Duodenal mucosa (tissue), 2 donors: ENCODE measurements at regions not wholly inside any gene's neighbourhood (a gene's known extent, or its start where the extent isn't known, plus 50 kb on each side); places are given as distances from the start of the nearest gene placed in this dataset.

Source experiments
- H3K27ac ChIP-seq: one replicate; pipeline ENCODE4 v1.7.0; 2013; ENCODE audit warnings: low read depth, low read length
- H3K27me3 ChIP-seq, 2 donors: one replicate each; pipeline ENCODE4 v1.7.0; 2013; ENCODE audit warnings: low read length in 2 of 2, control low read depth in 1 of 2; ENCODE audit not compliant: insufficient read depth in 2 of 2, control insufficient read depth in 1 of 2
- H3K36me3 ChIP-seq, 2 donors: one replicate each; pipeline ENCODE4 v1.7.0; 2013; ENCODE audit warnings: low read length in 2 of 2, control low read depth in 1 of 2; ENCODE audit not compliant: insufficient read depth in 2 of 2, control insufficient read depth in 1 of 2
- H3K4me1 ChIP-seq, 2 donors: one replicate each; pipeline ENCODE4 v1.7.0; 2013; ENCODE audit warnings: low read length in 2 of 2, control low read depth in 1 of 2; ENCODE audit not compliant: insufficient read depth in 2 of 2, control insufficient read depth in 1 of 2
- H3K4me3 ChIP-seq, 2 donors: one replicate each; pipeline ENCODE4 v1.7.0; 2013; ENCODE audit warnings: low read length in 2 of 2, low read depth in 1 of 2
- H3K9ac ChIP-seq, 2 donors: one replicate each; pipeline ENCODE4 v1.7.0; 2013; ENCODE audit warnings: low read length in 2 of 2, low read depth in 1 of 2
- H3K9me3 ChIP-seq, 2 donors: one replicate each; pipeline ENCODE4 v1.7.0; 2013; ENCODE audit warnings: low read length in 2 of 2, control low read depth in 1 of 2; ENCODE audit not compliant: control insufficient read depth in 1 of 2

- Histone ChIP-seq H3K9ac (no peak overlapping the region), H3K9me3 (peaks cover 0 to 7% of the 10 kb centered on the region in 2 donors), H3K36me3 (no peaks in the 10 kb centered on the region), H3K4me1 (no peaks in the 10 kb centered on the region), H3K4me3 (no peak overlapping the region), H3K27ac (no peak overlapping the region), H3K27me3 (no peaks in the 10 kb centered on the region)
These were observed 577.1 kb downstream of the ANKRD50 start for GRCh38 chr4:124135409-124135813.

- Histone ChIP-seq H3K27me3 (no peaks in the 10 kb centered on the region), H3K36me3 (no peaks in the 10 kb centered on the region), H3K9me3 (no peaks in the 10 kb centered on the region), H3K9ac (no peak overlapping the region), H3K27ac (no peak overlapping the region), H3K4me3 (no peak overlapping the region), H3K4me1 (no peaks in the 10 kb centered on the region)
These were observed 573.5 kb downstream of the ANKRD50 start for GRCh38 chr4:124139044-124139443.

GRCh38 chr4:124143632-124144031, 568.9 kb downstream of the ANKRD50 start:
- no peaks in the 10 kb centered on the region for H3K4me1 ChIP-seq
- H3K36me3 ChIP-seq = no peaks in the 10 kb centered on the region
- H3K27me3 ChIP-seq = no peaks in the 10 kb centered on the region
- no peak overlapping the region for H3K27ac ChIP-seq
- no peak overlapping the region for H3K9ac ChIP-seq
- H3K4me3 ChIP-seq = no peak overlapping the region
- no peaks in the 10 kb centered on the region for H3K9me3 ChIP-seq

- no peak overlapping the region for H3K9ac ChIP-seq
- no peaks in the 10 kb centered on the region for H3K36me3 ChIP-seq
- no peaks in the 10 kb centered on the region for H3K9me3 ChIP-seq
- no peak overlapping the region for H3K4me3 ChIP-seq
- H3K27ac ChIP-seq = no peak overlapping the region
- H3K27me3 ChIP-seq = no peaks in the 10 kb centered on the region
- H3K4me1 ChIP-seq = no peaks in the 10 kb centered on the region
These were observed 568.3 kb downstream of the ANKRD50 start for GRCh38 chr4:124144238-124144654.

- Histone ChIP-seq H3K9me3 (no peaks in the 10 kb centered on the region), H3K4me1 (no peaks in the 10 kb centered on the region), H3K9ac (no peak overlapping the region), H3K4me3 (no peak overlapping the region), H3K27me3 (no peaks in the 10 kb centered on the region), H3K27ac (no peak overlapping the region), H3K36me3 (no peaks in the 10 kb centered on the region)
These were observed 566.5 kb downstream of the ANKRD50 start for GRCh38 chr4:124146068-124146467.

GRCh38 chr4:124151031-124151430, 561.5 kb downstream of the ANKRD50 start:
- Histone ChIP-seq H3K4me3 (no peak overlapping the region), H3K9ac (no peak overlapping the region), H3K36me3 (no peaks in the 10 kb centered on the region), H3K4me1 (no peaks in the 10 kb centered on the region), H3K9me3 (no peaks in the 10 kb centered on the region), H3K27me3 (no peaks in the 10 kb centered on the region), H3K27ac (no peak overlapping the region)

GRCh38 chr4:124152132-124152531, 560.4 kb downstream of the ANKRD50 start:
- Histone ChIP-seq H3K4me3 (no peak overlapping the region), H3K27me3 (no peaks in the 10 kb centered on the region), H3K36me3 (no peaks in the 10 kb centered on the region), H3K9me3 (no peaks in the 10 kb centered on the region), H3K4me1 (no peaks in the 10 kb centered on the region), H3K27ac (no peak overlapping the region), H3K9ac (no peak overlapping the region)

- H3K36me3 ChIP-seq = no peaks in the 10 kb centered on the region
- no peak overlapping the region for H3K27ac ChIP-seq
- no peak overlapping the region for H3K4me3 ChIP-seq
- H3K27me3 ChIP-seq = no peaks in the 10 kb centered on the region
- H3K9ac ChIP-seq = no peak overlapping the region
- H3K9me3 ChIP-seq = no peaks in the 10 kb centered on the region
- H3K4me1 ChIP-seq = no peaks in the 10 kb centered on the region
These were observed 557.3 kb downstream of the ANKRD50 start for GRCh38 chr4:124155239-124155638.

- no peak overlapping the region for H3K9ac ChIP-seq
- H3K36me3 ChIP-seq = no peaks in the 10 kb centered on the region
- no peak overlapping the region for H3K4me3 ChIP-seq
- H3K9me3 ChIP-seq = no peaks in the 10 kb centered on the region
- no peaks in the 10 kb centered on the region for H3K27me3 ChIP-seq
- no peak overlapping the region for H3K27ac ChIP-seq
- H3K4me1 ChIP-seq = no peaks in the 10 kb centered on the region
These were observed 555.0 kb downstream of the ANKRD50 start for GRCh38 chr4:124157396-124158083.

- Histone ChIP-seq H3K27me3 (no peaks in the 10 kb centered on the region), H3K9ac (no peak overlapping the region), H3K4me3 (no peak overlapping the region), H3K36me3 (no peaks in the 10 kb centered on the region), H3K9me3 (no peaks in the 10 kb centered on the region), H3K27ac (no peak overlapping the region), H3K4me1 (no peaks in the 10 kb centered on the region)
These were observed 549.1 kb downstream of the ANKRD50 start for GRCh38 chr4:124163401-124163800.
